OCI-LY7 (cell line): ENCODE measurements at regions not wholly inside any gene's neighbourhood (a gene's known extent, or its start where the extent isn't known, plus 50 kb on each side); places are given as distances from the start of the nearest gene placed in this dataset.
"Not testable (repeated sequence)": the region's sequence is repeated elsewhere in the genome, so short reads cannot be mapped to it uniquely, and the experiment has no call there.

ENCODE experiments used
- BruUV-seq: library from RNA; stranded (reverse); fragments of 400-500 nt; replicated peaks from 2 replicates; lab custom pipeline; 2021; lab: Mats Ljungman, UMichigan
- CTCF ChIA-PET: fragments of 300-600 bp; sonication (Branson Sonifier 250); formaldehyde crosslinking; loops from one replicate; lab custom pipeline; 2022; ENCODE audit warnings: antibody characterized with exemption; ENCODE audit not compliant: unreplicated experiment; lab: Charles Lee
- POLR2A ChIA-PET: fragments of 300-600 bp; sonication (Branson Sonifier 250); formaldehyde crosslinking; loops from one replicate; lab custom pipeline; 2022; ENCODE audit warnings: antibody characterized with exemption; lab: Charles Lee
- DNase-seq: peaks from one replicate; pipeline ENCODE4 v3.0.0-alpha.2; 2015; ENCODE audit warnings: low spot score
- H2AFZ ChIP-seq: fragments of 200-600 bp; sonication (generic), shearing (Covaris generic); 2 replicates; pipeline ENCODE4 v1.6.1; 2014; ENCODE audit warnings: mild to moderate bottlenecking, antibody characterized with exemption, low read length, moderate library complexity
- H3K27ac ChIP-seq: fragments of 200-600 bp; sonication (generic); 2 replicates; pipeline ENCODE4 v1.5.1; 2014; ENCODE audit warnings: mixed run types, low read depth, mild to moderate bottlenecking, moderate library complexity, low read length, inconsistent platforms; ENCODE audit not compliant: poor library complexity, severe bottlenecking
- H3K36me3 ChIP-seq: fragments of 200-600 bp; sonication (generic); 2 replicates; pipeline ENCODE4 v1.6.1; 2014; ENCODE audit warnings: mild to moderate bottlenecking, antibody characterized with exemption, low read length, moderate library complexity, mixed read lengths; ENCODE audit not compliant: insufficient read depth
- H3K4me1 ChIP-seq: fragments of 200-600 bp; sonication (generic); 2 replicates; pipeline ENCODE4 v1.5.1; 2014; ENCODE audit warnings: mild to moderate bottlenecking, low read length; ENCODE audit not compliant: insufficient read depth, poor library complexity, severe bottlenecking
- H3K4me2 ChIP-seq: fragments of 200-600 bp; sonication (generic); 2 replicates; pipeline ENCODE4 v1.6.1; 2014; ENCODE audit warnings: mild to moderate bottlenecking, low read length
- H3K4me3 ChIP-seq: fragments of 200-600 bp; sonication (generic); 2 replicates; pipeline ENCODE4 v1.5.1; 2014; ENCODE audit warnings: mild to moderate bottlenecking, low read depth, low read length; ENCODE audit not compliant: poor library complexity, severe bottlenecking
- H3K79me2 ChIP-seq: fragments of 200-600 bp; sonication (generic); 2 replicates; pipeline ENCODE4 v1.6.1; 2016; ENCODE audit warnings: low read depth, mild to moderate bottlenecking, low read length, moderate library complexity, mixed read lengths; ENCODE audit not compliant: insufficient read depth
- H3K9me2 ChIP-seq: fragments of 200-600 bp; sonication (generic); 2 replicates; pipeline ENCODE4 v1.6.1; 2016; ENCODE audit warnings: mild to moderate bottlenecking, low read length, mixed read lengths; ENCODE audit not compliant: insufficient read depth
- H3K9me3 ChIP-seq: fragments of 200-600 bp; sonication (generic); 2 replicates; pipeline ENCODE4 v1.6.1; 2014; ENCODE audit warnings: mild to moderate bottlenecking, mixed run types, low read length, mixed read lengths
- H4K20me1 ChIP-seq: fragments of 200-600 bp; sonication (generic); 2 replicates; pipeline ENCODE4 v1.6.1; 2014; ENCODE audit warnings: mild to moderate bottlenecking, antibody characterized with exemption, low read length, moderate library complexity, mixed read lengths; ENCODE audit not compliant: insufficient read depth
- EZH2phosphoT487 ChIP-seq: fragments of 200-600 bp; sonication (generic); IDR thresholded peaks from 2 replicates; pipeline ENCODE4 v1.6.1; 2018; ENCODE audit warnings: low read depth, borderline replicate concordance, mild to moderate bottlenecking, mixed run types, antibody characterized with exemption, low read length, moderate library complexity, mixed read lengths
- intact Hi-C: fragments of 100-400 bp; cut with micrococcal nuclease; formaldehyde crosslinking; loops from one replicate; pipeline ENCODE4 v1.10.0; 2022; ENCODE audit not compliant: unreplicated experiment
- TF ChIP-seq, protein P1 (sequence below): fragments of 200-600 bp; sonication (generic); conservative IDR thresholded peaks from 2 replicates; pipeline ENCODE4 v1.5.1; 2014; ENCODE audit warnings: mild to moderate bottlenecking, antibody characterized with exemption, low read length, moderate library complexity, mixed read lengths

DNA sequence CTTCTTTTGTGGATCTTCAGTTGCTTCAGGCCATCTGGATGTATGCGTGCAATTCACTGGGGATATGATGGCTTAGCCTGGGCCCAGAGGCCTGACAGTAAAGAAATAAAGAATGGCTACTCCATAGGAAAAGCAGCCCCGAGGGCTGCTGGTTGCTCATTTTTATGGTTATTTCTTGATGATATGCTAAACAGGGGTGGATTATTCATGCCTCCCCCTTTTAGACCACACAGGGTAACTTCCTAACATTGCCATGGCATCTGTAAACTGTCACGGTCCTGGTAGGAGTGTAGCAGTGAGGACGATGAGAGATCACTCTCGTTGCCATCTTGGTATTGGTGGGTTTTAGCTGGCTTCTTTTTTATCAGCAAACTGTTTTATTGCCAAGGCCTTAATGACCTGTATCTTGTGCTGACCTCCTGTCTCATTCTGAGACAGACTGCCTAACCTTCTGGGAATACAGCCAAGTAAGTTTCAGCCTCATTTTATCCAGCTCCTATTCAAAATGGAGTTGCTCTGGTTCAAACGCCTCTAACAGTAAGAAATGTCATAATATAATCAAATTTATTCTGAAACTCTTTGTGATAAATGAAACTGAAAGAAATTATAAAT lies 60.5 kb downstream of the DSEL start:
- Histone ChIP-seq H3K4me3 (no peak overlapping the region), H4K20me1 (no peaks in the 10 kb centered on the region), H3K4me1 (no peaks in the 10 kb centered on the region), H3K4me2 (no peak overlapping the region), H3K27ac (no peak overlapping the region), H3K9me3 (no peaks in the 10 kb centered on the region), H3K79me2 (no peaks in the 10 kb centered on the region), H2AFZ (no peak overlapping the region), H3K36me3 (no peaks in the 10 kb centered on the region), H3K9me2 (no peaks in the 10 kb centered on the region)
- TF ChIP-seq EZH2phosphoT487, result no peak
- TF ChIP-seq, protein P1, sequence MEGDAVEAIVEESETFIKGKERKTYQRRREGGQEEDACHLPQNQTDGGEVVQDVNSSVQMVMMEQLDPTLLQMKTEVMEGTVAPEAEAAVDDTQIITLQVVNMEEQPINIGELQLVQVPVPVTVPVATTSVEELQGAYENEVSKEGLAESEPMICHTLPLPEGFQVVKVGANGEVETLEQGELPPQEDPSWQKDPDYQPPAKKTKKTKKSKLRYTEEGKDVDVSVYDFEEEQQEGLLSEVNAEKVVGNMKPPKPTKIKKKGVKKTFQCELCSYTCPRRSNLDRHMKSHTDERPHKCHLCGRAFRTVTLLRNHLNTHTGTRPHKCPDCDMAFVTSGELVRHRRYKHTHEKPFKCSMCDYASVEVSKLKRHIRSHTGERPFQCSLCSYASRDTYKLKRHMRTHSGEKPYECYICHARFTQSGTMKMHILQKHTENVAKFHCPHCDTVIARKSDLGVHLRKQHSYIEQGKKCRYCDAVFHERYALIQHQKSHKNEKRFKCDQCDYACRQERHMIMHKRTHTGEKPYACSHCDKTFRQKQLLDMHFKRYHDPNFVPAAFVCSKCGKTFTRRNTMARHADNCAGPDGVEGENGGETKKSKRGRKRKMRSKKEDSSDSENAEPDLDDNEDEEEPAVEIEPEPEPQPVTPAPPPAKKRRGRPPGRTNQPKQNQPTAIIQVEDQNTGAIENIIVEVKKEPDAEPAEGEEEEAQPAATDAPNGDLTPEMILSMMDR, result no peak
- intact Hi-C loops, result no loop called here
- ChIA-PET CTCF (no interaction called here), POLR2A (no interaction called here)
- BruUV-seq, result no TSS peak
- no peak for DNase-seq

DNA sequence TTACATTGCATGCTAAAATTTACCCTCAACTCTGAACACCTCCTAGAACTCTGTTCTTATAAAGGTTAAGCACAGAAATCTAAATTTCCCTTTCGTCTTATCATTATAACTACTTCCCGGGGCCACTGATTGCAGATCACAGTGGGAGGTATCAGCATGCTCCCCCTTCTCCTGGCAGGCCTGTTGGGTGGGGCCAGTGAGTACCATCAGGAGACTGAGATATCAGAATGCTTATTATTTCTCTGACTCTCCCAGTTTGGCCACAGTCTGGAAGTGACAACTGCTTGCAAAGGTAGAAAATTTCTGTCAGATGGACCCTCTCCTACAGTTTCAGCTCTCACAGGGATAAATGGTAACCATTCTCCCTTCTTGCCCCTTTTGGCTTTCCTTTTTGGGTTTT lies 62.6 kb downstream of the DSEL start:
- H3K4me1 ChIP-seq, result no peaks in the 10 kb centered on the region
- ChIA-PET POLR2A (no interaction called here), CTCF (no interaction called here)
- no peak overlapping the region for H3K4me2 ChIP-seq
- H3K27ac ChIP-seq, result no peak overlapping the region
- TF ChIP-seq EZH2phosphoT487, result no peak
- TF ChIP-seq, protein P1, result no peak
- no peak for DNase-seq
- H3K9me3 ChIP-seq, result no peaks in the 10 kb centered on the region
- no peaks in the 10 kb centered on the region for H3K9me2 ChIP-seq
- intact Hi-C loops, result no loop called here
- no peaks in the 10 kb centered on the region for H3K79me2 ChIP-seq
- H4K20me1 ChIP-seq, result no peaks in the 10 kb centered on the region
- BruUV-seq, result no TSS peak
- no peak overlapping the region for H3K4me3 ChIP-seq
- H3K36me3 ChIP-seq, result no peaks in the 10 kb centered on the region
- no peak overlapping the region for H2AFZ ChIP-seq

DNA sequence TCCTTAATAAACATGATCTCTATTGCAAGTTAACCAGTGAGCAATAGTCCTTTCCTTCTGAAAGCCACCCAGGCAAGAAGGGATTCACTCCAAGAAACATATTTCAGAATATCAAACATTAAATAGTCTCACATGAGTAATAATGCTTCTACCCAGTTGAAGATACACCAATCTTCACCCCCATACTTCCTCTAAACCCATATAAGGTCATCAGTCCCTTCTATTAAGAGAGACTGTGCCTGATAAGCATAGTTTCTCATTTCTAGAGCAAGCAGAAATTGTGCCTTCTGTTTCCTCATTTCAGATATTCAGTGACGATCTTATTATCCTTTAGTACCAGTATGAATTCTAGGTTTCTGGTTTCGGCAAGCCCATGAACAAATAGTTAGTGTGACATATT lies 64.6 kb downstream of the DSEL start:
- H2AFZ ChIP-seq, result no peak overlapping the region
- DNase-seq, result no peak
- intact Hi-C loops, result no loop called here
- no peaks in the 10 kb centered on the region for H4K20me1 ChIP-seq
- H3K79me2 ChIP-seq, result no peaks in the 10 kb centered on the region
- no peak overlapping the region for H3K4me2 ChIP-seq
- no peak for TF ChIP-seq EZH2phosphoT487
- TF ChIP-seq, protein P1, result no peak
- H3K9me3 ChIP-seq, result no peaks in the 10 kb centered on the region
- no peaks in the 10 kb centered on the region for H3K9me2 ChIP-seq
- H3K27ac ChIP-seq, result no peak overlapping the region
- no peak overlapping the region for H3K4me3 ChIP-seq
- BruUV-seq, result no TSS peak
- ChIA-PET CTCF (no interaction called here), POLR2A (no interaction called here)
- no peaks in the 10 kb centered on the region for H3K4me1 ChIP-seq
- no peaks in the 10 kb centered on the region for H3K36me3 ChIP-seq

DNA sequence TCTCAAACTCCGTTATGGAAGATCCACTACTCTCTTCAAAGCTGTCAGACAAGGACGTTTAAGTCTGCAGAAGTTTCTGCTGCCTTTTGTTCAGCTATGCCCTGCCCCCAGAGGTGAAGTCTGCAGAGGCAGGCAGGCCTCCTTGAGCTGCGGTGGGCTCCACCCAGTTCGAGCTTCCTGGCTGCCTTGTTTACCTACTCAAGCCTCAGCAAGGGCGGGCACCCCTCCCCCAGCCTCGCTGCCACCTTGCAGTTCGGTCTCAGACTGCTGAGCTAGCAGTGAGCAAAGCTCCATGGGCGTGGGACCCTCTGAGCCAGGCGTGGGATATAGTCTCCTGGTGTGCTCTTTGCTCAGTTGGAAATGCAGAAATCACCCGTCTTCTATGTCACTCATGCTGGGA lies 65.4 kb downstream of the DSEL start:
- DNase-seq, result peak; percentile 0
- H2AFZ ChIP-seq, BruUV-seq, H4K20me1 ChIP-seq, H3K79me2 ChIP-seq, H3K27ac ChIP-seq, H3K36me3 ChIP-seq, intact Hi-C loops, H3K4me2 ChIP-seq, H3K4me3 ChIP-seq, H3K9me2 ChIP-seq, H3K9me3 ChIP-seq, POLR2A ChIA-PET, H3K4me1 ChIP-seq, CTCF ChIA-PET: not testable (repeated sequence)
